Osteoblast (primary cell): ENCODE measurements at regions not wholly inside any gene's neighbourhood (a gene's known extent, or its start where the extent isn't known, plus 50 kb on each side); places are given as distances from the start of the nearest gene placed in this dataset.
"Not testable (repeated sequence)": the region's sequence is repeated elsewhere in the genome, so short reads cannot be mapped to it uniquely, and the experiment has no call there.

Experiments used
- DNase-seq: peaks from one replicate; pipeline ENCODE4 v3.0.0; 2011; ENCODE audit warnings: low spot score, mixed read lengths; ENCODE audit not compliant: insufficient read length; ENCODE audit errors: missing footprints
- H2AFZ ChIP-seq: 2 replicates; pipeline ENCODE4 v1.6.0; 2011; ENCODE audit warnings: mild to moderate bottlenecking, low read length
- H3K27ac ChIP-seq: 2 replicates; pipeline ENCODE4 v1.5.1; 2011; ENCODE audit warnings: mild to moderate bottlenecking, low read depth, low read length, moderate library complexity
- H3K27me3 ChIP-seq: 2 replicates; pipeline ENCODE4 v1.6.0; 2012; ENCODE audit warnings: mild to moderate bottlenecking, control low read depth, inconsistent platforms, low read length, moderate library complexity; ENCODE audit not compliant: insufficient read depth
- H3K36me3 ChIP-seq: 2 replicates; pipeline ENCODE4 v1.5.1; 2011; ENCODE audit warnings: mild to moderate bottlenecking, low read length, control low read depth, moderate library complexity; ENCODE audit not compliant: insufficient read depth
- H3K4me1 ChIP-seq: 2 replicates; pipeline ENCODE4 v1.5.1; 2011; ENCODE audit warnings: mild to moderate bottlenecking, low read length, control low read depth, moderate library complexity; ENCODE audit not compliant: insufficient read depth
- H3K4me2 ChIP-seq: 2 replicates; pipeline ENCODE4 v1.6.0; 2011; ENCODE audit warnings: mild to moderate bottlenecking, low read length; ENCODE audit not compliant: insufficient read depth
- H3K4me3 ChIP-seq: fragments of 200-600 bp; sonication (generic); 3 replicates; pipeline ENCODE4 v1.5.1; 2012; ENCODE audit warnings: mild to moderate bottlenecking, low read length, inconsistent platforms; ENCODE audit not compliant: insufficient read depth
- H3K79me2 ChIP-seq: 2 replicates; pipeline ENCODE4 v1.6.0; 2012; ENCODE audit warnings: mild to moderate bottlenecking, low read length, control low read depth, inconsistent platforms; ENCODE audit not compliant: insufficient read depth
- H3K9me3 ChIP-seq: 2 replicates; pipeline ENCODE4 v1.5.1; 2011; ENCODE audit warnings: low read depth, low read length, control low read depth
- H4K20me1 ChIP-seq: 2 replicates; pipeline ENCODE4 v1.6.0; 2012; ENCODE audit warnings: mild to moderate bottlenecking, low read length, control low read depth; ENCODE audit not compliant: insufficient read depth
- CTCF ChIP-seq: IDR thresholded peaks from 2 replicates; pipeline ENCODE4 v1.5.1; 2011; ENCODE audit warnings: mild to moderate bottlenecking, low read depth, low read length, moderate library complexity; ENCODE audit errors: extremely low read depth

DNA sequence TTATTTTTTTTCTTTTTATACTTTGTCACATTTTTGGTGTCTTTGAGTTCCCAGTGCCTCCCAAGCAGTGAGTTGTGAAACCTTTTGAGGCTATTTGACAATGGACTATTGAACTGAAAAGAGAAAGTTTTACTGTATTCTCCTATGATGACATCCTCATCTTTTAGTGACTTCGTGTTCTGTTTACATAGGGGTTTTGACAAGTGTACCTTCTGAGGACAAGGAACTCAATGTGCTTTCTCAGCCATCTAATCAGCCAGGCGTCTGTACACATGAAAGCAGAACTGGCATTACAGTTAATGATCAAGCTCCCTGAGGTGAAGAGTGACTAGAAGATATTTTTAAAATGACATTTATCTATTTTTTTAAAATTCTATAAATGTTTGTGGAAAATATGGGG is 175.5 kb downstream of the ANXA1 start:
- H3K4me3 ChIP-seq, result no peak overlapping the region
- no peaks in the 10 kb centered on the region for H3K79me2 ChIP-seq
- no peak overlapping the region for H3K4me2 ChIP-seq
- H3K36me3 ChIP-seq, result no peaks in the 10 kb centered on the region
- H3K27ac ChIP-seq, result no peak overlapping the region
- DNase-seq, result no peak
- H4K20me1 ChIP-seq, result no peaks in the 10 kb centered on the region
- H2AFZ ChIP-seq, result no peak overlapping the region
- H3K27me3 ChIP-seq, result no peaks in the 10 kb centered on the region
- H3K9me3 ChIP-seq, result no peaks in the 10 kb centered on the region
- TF ChIP-seq CTCF, result no peak
- H3K4me1 ChIP-seq, result no peaks in the 10 kb centered on the region

- H4K20me1 ChIP-seq, DNase-seq, H3K27me3 ChIP-seq, H2AFZ ChIP-seq, H3K4me1 ChIP-seq, H3K4me3 ChIP-seq, H3K79me2 ChIP-seq, H3K9me3 ChIP-seq, H3K27ac ChIP-seq, H3K36me3 ChIP-seq, H3K4me2 ChIP-seq: not testable (repeated sequence)
These were observed 185.5 kb downstream of the ANXA1 start for GRCh38 chr9:73337182-73337581.

DNA sequence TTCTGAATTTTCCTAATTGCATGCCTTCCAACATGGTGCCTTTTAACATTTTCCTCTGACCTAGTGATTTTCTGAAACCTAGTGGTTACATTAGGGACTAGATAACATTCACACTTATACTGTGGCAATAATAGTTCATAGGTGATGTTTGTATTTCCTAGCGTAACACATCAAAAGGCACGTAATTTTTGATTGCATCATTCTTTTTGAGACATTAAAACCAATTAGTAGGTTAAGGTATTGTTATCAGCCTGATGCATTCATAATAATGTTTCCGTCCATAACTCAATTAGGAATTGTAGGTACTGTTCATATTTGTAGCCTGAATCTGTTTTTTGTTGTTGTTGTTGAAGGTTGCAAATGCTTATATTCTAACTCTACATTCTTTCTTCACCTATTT is 192.4 kb downstream of the ANXA1 start:
- Histone ChIP-seq H3K27ac (no peak overlapping the region), H3K36me3 (no peaks in the 10 kb centered on the region), H2AFZ (no peak overlapping the region), H3K27me3 (no peaks in the 10 kb centered on the region), H3K9me3 (no peaks in the 10 kb centered on the region), H3K4me3 (no peak overlapping the region), H4K20me1 (no peaks in the 10 kb centered on the region), H3K4me2 (no peak overlapping the region), H3K79me2 (no peaks in the 10 kb centered on the region), H3K4me1 (no peaks in the 10 kb centered on the region)
- DNase-seq, result no peak
- no peak for TF ChIP-seq CTCF

DNA sequence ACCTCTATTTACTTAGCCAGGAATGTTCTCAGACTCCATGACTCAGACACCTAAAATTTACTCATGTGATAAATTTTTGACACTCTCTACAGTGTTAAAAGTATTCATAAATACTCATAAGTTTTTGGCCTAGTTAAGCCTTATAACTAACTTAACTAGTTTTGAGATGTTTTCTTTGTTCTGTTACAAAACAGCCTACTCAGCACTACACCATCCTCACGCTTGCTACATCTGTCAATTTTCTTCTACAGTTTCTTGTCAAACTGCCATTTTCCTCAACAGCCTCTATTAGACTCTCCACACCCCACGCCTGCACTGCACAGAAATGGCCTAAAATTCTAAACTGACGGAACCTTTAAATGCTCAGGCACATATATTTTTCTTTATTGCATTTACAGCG is 195.5 kb downstream of the ANXA1 start:
- Histone ChIP-seq H3K79me2 (no peaks in the 10 kb centered on the region), H3K27ac (no peak overlapping the region), H4K20me1 (no peaks in the 10 kb centered on the region), H3K4me3 (no peak overlapping the region), H3K4me1 (no peaks in the 10 kb centered on the region), H3K36me3 (no peaks in the 10 kb centered on the region), H2AFZ (no peak overlapping the region), H3K4me2 (no peak overlapping the region), H3K9me3 (no peaks in the 10 kb centered on the region), H3K27me3 (no peaks in the 10 kb centered on the region)
- TF ChIP-seq CTCF, result no peak
- no peak for DNase-seq

DNA sequence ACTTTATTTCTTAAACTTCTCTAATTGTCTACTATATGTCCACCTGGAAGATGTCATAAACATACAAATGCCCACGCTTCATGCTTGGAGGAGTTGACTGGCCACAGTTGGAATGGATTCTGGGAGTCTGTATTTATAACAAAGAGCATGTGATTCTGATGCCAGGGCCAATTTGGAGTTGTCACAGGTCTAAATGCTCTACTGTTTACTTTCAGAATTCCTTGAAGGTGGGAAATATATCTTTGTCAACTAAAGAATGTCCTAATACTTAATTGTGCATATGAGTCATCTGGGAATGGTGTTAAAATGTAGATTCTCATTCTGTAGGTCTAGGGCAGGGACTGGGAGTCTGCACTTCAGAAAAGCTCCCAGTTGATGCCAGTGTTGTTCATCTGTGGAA is 196.1 kb downstream of the ANXA1 start:
- Histone ChIP-seq H3K27ac (no peak overlapping the region), H3K27me3 (no peaks in the 10 kb centered on the region), H3K36me3 (no peaks in the 10 kb centered on the region), H2AFZ (no peak overlapping the region), H3K4me2 (no peak overlapping the region), H3K4me1 (no peaks in the 10 kb centered on the region), H3K9me3 (no peaks in the 10 kb centered on the region), H3K4me3 (no peak overlapping the region), H4K20me1 (no peaks in the 10 kb centered on the region), H3K79me2 (no peaks in the 10 kb centered on the region)
- no peak for DNase-seq
- no peak for TF ChIP-seq CTCF
